ENCODE measurements at regions not wholly inside any gene's neighbourhood (a gene's known extent, or its start where the extent isn't known, plus 50 kb on each side); places are given as distances from the start of the nearest gene placed in this dataset.

DNA sequence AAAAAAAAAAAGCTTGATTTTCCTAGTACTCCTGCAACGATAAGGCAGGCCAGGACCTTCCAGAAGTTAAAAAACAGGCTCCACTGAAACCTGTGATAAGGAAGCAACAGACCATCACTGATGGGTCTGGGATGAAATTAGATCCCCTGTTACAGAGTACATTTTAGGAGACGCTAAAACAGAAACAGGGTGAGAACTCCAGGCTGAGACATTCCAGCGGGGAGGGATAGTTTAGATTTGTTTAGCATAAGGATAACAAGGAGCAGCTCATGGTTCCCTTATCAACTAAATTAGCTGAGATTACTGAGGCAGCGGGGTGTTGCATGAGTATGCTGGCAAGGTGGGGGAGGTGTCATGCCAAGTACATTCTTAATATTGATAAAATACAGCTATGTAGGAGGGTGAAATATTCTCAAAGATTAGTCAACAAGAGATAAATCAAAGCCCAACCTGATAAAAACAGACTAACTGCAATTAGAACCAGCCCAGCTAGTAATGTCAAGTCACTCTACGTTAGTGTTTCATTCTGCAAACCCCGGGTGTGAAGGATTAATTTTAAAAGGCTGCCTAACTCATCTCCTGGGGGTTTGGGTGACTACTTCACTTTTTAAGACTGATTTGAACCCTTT is 75.0 kb upstream of the BZW1 start:
- 23% methylated on average over 6 of the region's 6 CpGs; no CpG with 5 or more reads in 1 of the 2 experiments for WGBS, 2 experiments (ENCODE audit: extremely low coverage in 1 of 2, insufficient coverage in 1 of 2, insufficient read length in 1 of 2, insufficient replicate concordance in 2 of 2, low coverage in 1 of 2, low lambda C conversion rate in 2 of 2, missing lambda C conversion rate in 1 of 2)
- FAIRE-seq, result peak; percentile 71
- no peak for TF ChIP-seq RXRA (IDR thresholded peaks at IDR 0.05; ENCODE audit: insufficient read depth, low read depth, low read length)
- TF ChIP-seq ASH2L (IDR thresholded peaks at IDR 0.05; ENCODE audit: low read length), result peak; percentile 54
- TF ChIP-seq RAD21 (IDR thresholded peaks at IDR 0.05 in 1 of 2, conservative IDR thresholded peaks at IDR 0.05 in 1 of 2; ENCODE audit: low read depth in 2 of 2, low read length in 2 of 2), result no peak
- TF ChIP-seq MAFK (IDR thresholded peaks at IDR 0.05; ENCODE audit: low read depth, low read length), result no peak
- TF ChIP-seq POLR2AphosphoS5 (IDR thresholded peaks at IDR 0.05; ENCODE audit: low read depth, low read length), result no peak
- no peak for TF ChIP-seq CHD2 (IDR thresholded peaks at IDR 0.05; ENCODE audit: low read length)
- no peak for TF ChIP-seq SP4 (IDR thresholded peaks at IDR 0.05; ENCODE audit: low read length)
- no peak for TF ChIP-seq TBP (IDR thresholded peaks at IDR 0.05; ENCODE audit: low read depth, low read length)
- TF ChIP-seq SUZ12 (IDR thresholded peaks at IDR 0.05; ENCODE audit: low read length), result no peak
- TF ChIP-seq, protein P1, sequence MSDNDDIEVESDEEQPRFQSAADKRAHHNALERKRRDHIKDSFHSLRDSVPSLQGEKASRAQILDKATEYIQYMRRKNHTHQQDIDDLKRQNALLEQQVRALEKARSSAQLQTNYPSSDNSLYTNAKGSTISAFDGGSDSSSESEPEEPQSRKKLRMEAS (IDR thresholded peaks at IDR 0.05), result no peak
- TF ChIP-seq TAF1 (IDR thresholded peaks at IDR 0.05; ENCODE audit: low read depth, low read length), result no peak
- TF ChIP-seq KDM1A (IDR thresholded peaks at IDR 0.05; ENCODE audit: borderline replicate concordance, low read length), result no peak
- no peak for TF ChIP-seq PHF8 (conservative IDR thresholded peaks at IDR 0.05; ENCODE audit: low read depth, low read length)

More for the DNA sequence above, 75.0 kb upstream of the BZW1 start:
- H3K4me1 ChIP-seq (replicated peaks in 1 of 4; ENCODE audit: control insufficient read depth in 3 of 4, insufficient read depth in 4 of 4, low read length in 3 of 4), result peaks cover 9 to 21% (median 18%) of the 10 kb centered on the region in 4 experiments; a peak in 5 of 7 replicates
- H3K36me3 ChIP-seq (ENCODE audit: control insufficient read depth in 2 of 4, insufficient read depth in 4 of 4, low read length in 3 of 4), result no peaks in the 10 kb centered on the region
- no peak overlapping the region for H2BK120ac ChIP-seq (replicated peaks; ENCODE audit: low read depth, low read length)
- H3K79me2 ChIP-seq (ENCODE audit: control insufficient read depth in 1 of 2, insufficient read depth in 2 of 2, low read length in 2 of 2), result no peaks in the 10 kb centered on the region
- H3K18ac ChIP-seq (ENCODE audit: extremely low read depth, low read length), result no peak overlapping the region
- H3K79me1 ChIP-seq (ENCODE audit: low read depth, low read length), result no peaks in the 10 kb centered on the region
- H2AFZ ChIP-seq (ENCODE audit: low read length), result peak overlapping the region; percentile 78
- ChIA-PET POLR2A (ENCODE audit: partially characterized antibody) (interaction anchor here (0.9 to 1.2 kb wide), 3 partner anchors 11 to 74 kb away, joined by 3 read pairs; no protein-coding TSS in a partner anchor), CTCF (ENCODE audit: partially characterized antibody) (interaction anchor here (0.6 to 10.2 kb wide), 13 partner anchors 9 to 253 kb away, joined by 3 to 130 read pairs (median 4); partner anchors contain the start of gene AOX1)
- DNase-seq (ENCODE audit: low read depth in 1 of 2, low spot score in 2 of 2), result peak; percentile 27 to 45
- no peak overlapping the region for H3K14ac ChIP-seq (ENCODE audit: insufficient read length)
- H2BK5ac ChIP-seq (ENCODE audit: low read depth, low read length), result 0 out of 2 replicates have a peak overlapping the region, but pooled peaks have one; percentile 13
- H3K56ac ChIP-seq (replicated peaks; ENCODE audit: insufficient read length, low read depth, low read length), result no peak overlapping the region
- no peak overlapping the region; a peak in 2 of 7 replicates for H3K9ac ChIP-seq (replicated peaks in 1 of 4; ENCODE audit: extremely low read depth in 1 of 4, low read depth in 3 of 4, low read length in 3 of 4)
- no peaks in the 10 kb centered on the region for H3K27me3 ChIP-seq (replicated peaks in 1 of 4; ENCODE audit: control insufficient read depth in 3 of 4, extremely low read depth in 1 of 4, insufficient read depth in 3 of 4, low read length in 3 of 4)
- H2BK15ac ChIP-seq (ENCODE audit: low read length), result no peak overlapping the region
- no peak overlapping the region for H2BK12ac ChIP-seq (ENCODE audit: low read depth, low read length)
- H3K4ac ChIP-seq (replicated peaks; ENCODE audit: insufficient read length, low read depth, low read length), result no peak overlapping the region
- no peaks in the 10 kb centered on the region for H4K20me1 ChIP-seq (replicated peaks in 1 of 2; ENCODE audit: control insufficient read depth in 1 of 2, insufficient read depth in 2 of 2, low read length in 2 of 2)
- H3K23ac ChIP-seq (ENCODE audit: insufficient read length), result no peak overlapping the region
- H2BK20ac ChIP-seq (ENCODE audit: low read length), result no peak overlapping the region
- no peak overlapping the region for H4K8ac ChIP-seq (ENCODE audit: extremely low read depth, insufficient read depth, low read length)
- no peaks in the 10 kb centered on the region for H3K9me3 ChIP-seq (ENCODE audit: insufficient read depth in 2 of 2, low read depth in 1 of 2, low read length in 1 of 2)
- H4K91ac ChIP-seq (replicated peaks; ENCODE audit: insufficient read length, low read length), result no peak overlapping the region
- H3K4me3 ChIP-seq (ENCODE audit: extremely low read depth in 1 of 4, insufficient read depth in 2 of 4, low read depth in 3 of 4, low read length in 4 of 4), result peak overlapping the region in 1 of 4 experiments; percentile 45; a peak in 1 of 8 replicates
- H4K5ac ChIP-seq (ENCODE audit: insufficient read length, low read depth, low read length), result no peak overlapping the region
- H3K4me2 ChIP-seq (ENCODE audit: insufficient read depth in 1 of 2, low read depth in 2 of 2, low read length in 2 of 2), result peak overlapping the region; percentile 53 to 62
- no peak overlapping the region for H2AK5ac ChIP-seq (ENCODE audit: low read depth, low read length)
- H3K23me2 ChIP-seq (ENCODE audit: low read depth, low read length), result no peaks in the 10 kb centered on the region
- H3K27ac ChIP-seq (ENCODE audit: low read depth, low read length), result no peak overlapping the region
